Endothelial cell of umbilical vein (primary cell): ENCODE measurements at regions not wholly inside any gene's neighbourhood (a gene's known extent, or its start where the extent isn't known, plus 50 kb on each side); places are given as distances from the start of the nearest gene placed in this dataset.

ENCODE experiments used
- BruUV-seq: library from RNA; stranded (reverse); fragments of 400-500 nt; replicated peaks from 2 replicates; lab custom pipeline; 2021; lab: Mats Ljungman, UMichigan
- CTCF ChIA-PET: fragments of 300-600, 350-600 bp; sonication (Branson Sonifier 250); formaldehyde crosslinking; loops from one replicate; lab custom pipeline; 2021; ENCODE audit warnings: antibody characterized with exemption, inconsistent platforms; lab: Charles Lee
- POLR2A ChIA-PET: fragments of 300-600, 350-600 bp; sonication (Branson Sonifier 250); formaldehyde crosslinking; loops from one replicate; lab custom pipeline; 2021; ENCODE audit warnings: antibody characterized with exemption, inconsistent platforms; lab: Charles Lee
- DNase-seq: peaks from one replicate; pipeline ENCODE4 v3.0.0-alpha.2; 2011; ENCODE audit warnings: low read depth, low spot score
- FAIRE-seq: peaks from 2 replicates; lab custom pipeline; 2011; peaks lifted over from hg19 to GRCh38; lab: Jason Lieb, UNC
- H2AFZ ChIP-seq: 2 replicates; pipeline ENCODE4 v1.6.0; 2012; ENCODE audit warnings: low read depth, low read length, control low read depth, inconsistent platforms
- H3K27ac ChIP-seq: 2 replicates; pipeline ENCODE4 v1.5.1; 2011; ENCODE audit warnings: low read depth, mild to moderate bottlenecking, control low read depth, low read length, moderate library complexity; ENCODE audit not compliant: insufficient read depth
- H3K27me3 ChIP-seq, 2 experiments: 2 replicates each; pipeline versions ENCODE4 v1.6.0 to v1.6.1; 2011; ENCODE audit warnings: low read length in 2 of 2, mixed read lengths in 1 of 2; ENCODE audit not compliant: control insufficient read depth in 2 of 2, insufficient read depth in 2 of 2
- H3K36me3 ChIP-seq, 2 experiments: 2 replicates in 1 of 2; 3 replicates in 1 of 2; pipeline ENCODE4 v1.5.1; 2011; ENCODE audit warnings: low read length in 2 of 2, mild to moderate bottlenecking in 1 of 2, moderate library complexity in 1 of 2; ENCODE audit not compliant: control insufficient read depth in 2 of 2, insufficient read depth in 2 of 2; ENCODE audit errors: extremely low read depth in 1 of 2
- H3K4me1 ChIP-seq: 3 replicates; pipeline ENCODE4 v1.5.1; 2011; ENCODE audit warnings: mild to moderate bottlenecking, low read length; ENCODE audit not compliant: control insufficient read depth, insufficient read depth; ENCODE audit errors: extremely low read depth
- H3K4me2 ChIP-seq: 2 replicates; pipeline ENCODE4 v1.6.1; 2011; ENCODE audit warnings: low read length, control low read depth, mixed read lengths; ENCODE audit not compliant: insufficient read depth
- H3K4me3 ChIP-seq, 3 experiments: fragments of 200-600 bp in 1 of 3; sonication (generic), shearing (Covaris generic) in 1 of 3; replicated peaks in 1 of 3; 2 replicates each; pipeline ENCODE4 v1.5.1; 2011 to 2016; ENCODE audit warnings: control low read depth in 3 of 3, low read length in 3 of 3, mild to moderate bottlenecking in 2 of 3, inconsistent platforms in 1 of 3, low read depth in 1 of 3, moderate library complexity in 1 of 3; ENCODE audit not compliant: insufficient read depth in 1 of 3
- H3K79me2 ChIP-seq: 2 replicates; pipeline ENCODE4 v1.6.0; 2012; ENCODE audit warnings: low read length, inconsistent platforms; ENCODE audit not compliant: control insufficient read depth, insufficient read depth
- H3K9ac ChIP-seq: replicated peaks from 2 replicates; pipeline ENCODE3; 2011; ENCODE audit warnings: low read length, control low read depth; ENCODE audit not compliant: insufficient read depth; ENCODE audit errors: extremely low read depth
- H3K9me1 ChIP-seq: replicated peaks from 3 replicates; pipeline ENCODE4 v1.6.0; 2011; ENCODE audit warnings: mild to moderate bottlenecking, low read length; ENCODE audit not compliant: control insufficient read depth, insufficient read depth; ENCODE audit errors: extremely low read depth
- H3K9me3 ChIP-seq: replicated peaks from 2 replicates; pipeline ENCODE4 v1.5.1; 2012; ENCODE audit warnings: low read length, inconsistent platforms; ENCODE audit not compliant: control insufficient read depth, insufficient read depth
- H4K20me1 ChIP-seq: replicated peaks from 2 replicates; pipeline ENCODE3; 2011; ENCODE audit warnings: mild to moderate bottlenecking, low read length; ENCODE audit not compliant: control insufficient read depth, insufficient read depth; ENCODE audit errors: extremely low read depth
- EZH2 ChIP-seq: IDR thresholded peaks from 2 replicates; pipeline ENCODE4 v1.6.1; 2012; ENCODE audit warnings: borderline replicate concordance, low read depth, mild to moderate bottlenecking, moderate library complexity, low read length, inconsistent platforms; ENCODE audit not compliant: severe bottlenecking
- FOS ChIP-seq: IDR thresholded peaks from 2 replicates; pipeline ENCODE4 v1.6.1; 2011; ENCODE audit warnings: mild to moderate bottlenecking, low read length, moderate library complexity, borderline replicate concordance; ENCODE audit not compliant: insufficient read depth
- GATA2 ChIP-seq: IDR thresholded peaks from 2 replicates; pipeline ENCODE4 v1.7.0; 2011; ENCODE audit warnings: low read depth, mild to moderate bottlenecking, moderate library complexity, mixed read lengths, low read length; ENCODE audit not compliant: insufficient read length, insufficient read depth
- JUN ChIP-seq: IDR thresholded peaks from 2 replicates; pipeline ENCODE4 v1.6.1; 2011; ENCODE audit warnings: borderline replicate concordance, low read depth; ENCODE audit not compliant: insufficient read length, insufficient read depth
- MYC ChIP-seq: IDR thresholded peaks from one replicate; pipeline ENCODE4 v1.6.1; 2011; ENCODE audit warnings: mild to moderate bottlenecking, low read depth, low read length
- POLR2A ChIP-seq: IDR thresholded peaks from 2 replicates; pipeline ENCODE4 v1.6.1; 2012; ENCODE audit warnings: low read depth, mild to moderate bottlenecking, control low read depth, low read length
- POLR2AphosphoS5 ChIP-seq: IDR thresholded peaks from 2 replicates; pipeline ENCODE4 v1.6.1; 2012; ENCODE audit warnings: low read depth, mild to moderate bottlenecking, control low read depth, low read length, moderate library complexity; ENCODE audit not compliant: insufficient read depth
- dilution Hi-C: fragments of 300-500 bp; cut with MboI; formaldehyde crosslinking; loops from one replicate; pipeline ENCODE4 v1.15.0; 2019; ENCODE audit warnings: low sequenced_read_pairs; ENCODE audit not compliant: extremely low pct_ligation_motif_present
- intact Hi-C: fragments of 100-400 bp; cut with micrococcal nuclease; formaldehyde crosslinking; loops from one replicate; pipeline ENCODE4 v1.10.0; 2022
- TF ChIP-seq, protein P1 (sequence below), 2 donors: IDR thresholded peaks; 1 replicate in 1 of 2; 2 replicates in 1 of 2; pipeline ENCODE4 v1.5.1; 2011; ENCODE audit warnings: low read length in 2 of 2, mild to moderate bottlenecking in 2 of 2, moderate library complexity in 2 of 2, control low read depth in 1 of 2, inconsistent platforms in 1 of 2, low read depth in 1 of 2; ENCODE audit not compliant: insufficient read depth in 1 of 2; ENCODE audit errors: extremely low read depth in 1 of 2
- TF ChIP-seq, protein P2 (sequence below): IDR thresholded peaks from 2 replicates; pipeline ENCODE4 v1.6.1; 2011; ENCODE audit not compliant: insufficient read depth, insufficient read length

DNA sequence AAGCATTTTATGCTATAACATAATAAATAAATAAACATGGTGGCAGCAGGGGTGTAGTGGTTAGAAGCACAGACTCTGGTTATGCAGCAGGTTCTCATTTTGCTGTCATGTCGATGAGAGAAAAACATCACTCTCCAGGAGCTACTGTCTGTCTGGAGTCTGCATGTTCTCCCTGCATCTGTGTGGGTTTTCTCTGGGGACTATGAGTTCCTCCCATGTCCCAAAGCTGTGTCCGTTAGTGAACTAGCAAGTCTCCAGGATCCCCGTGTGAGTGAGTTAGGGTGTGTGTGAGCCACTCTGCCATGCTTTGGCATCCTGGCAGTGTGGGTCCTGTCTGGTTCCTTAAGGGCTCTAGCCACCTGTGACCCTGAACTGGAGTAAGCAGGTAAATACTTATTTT is 585.6 kb upstream of the AGA start:
- intact Hi-C loops: no loop called here
- CTCF ChIA-PET: no interaction called here

More for the DNA sequence above, 585.6 kb upstream of the AGA start:
- dilution Hi-C loops: no loop called here
- Histone ChIP-seq H3K27ac (no peak overlapping the region), H3K9me1 (no peaks in the 10 kb centered on the region), H3K79me2 (no peaks in the 10 kb centered on the region), H3K27me3 (no peaks in the 10 kb centered on the region), H3K9ac (no peak overlapping the region), H3K9me3 (peaks cover 1% of the 10 kb centered on the region), H4K20me1 (no peaks in the 10 kb centered on the region), H3K4me2 (no peak overlapping the region), H3K36me3 (no peaks in the 10 kb centered on the region), H2AFZ (no peak overlapping the region), H3K4me1 (no peaks in the 10 kb centered on the region), H3K4me3 (no peak overlapping the region)
- POLR2A ChIA-PET: no interaction called here
- DNase-seq: no peak
- BruUV-seq: no TSS peak
- FAIRE-seq: no peak
- TF ChIP-seq POLR2AphosphoS5: no peak
- TF ChIP-seq MYC: no peak
- TF ChIP-seq JUN: no peak
- no peak for TF ChIP-seq FOS
- no peak for TF ChIP-seq GATA2
- no peak for TF ChIP-seq EZH2
- TF ChIP-seq, protein P1, sequence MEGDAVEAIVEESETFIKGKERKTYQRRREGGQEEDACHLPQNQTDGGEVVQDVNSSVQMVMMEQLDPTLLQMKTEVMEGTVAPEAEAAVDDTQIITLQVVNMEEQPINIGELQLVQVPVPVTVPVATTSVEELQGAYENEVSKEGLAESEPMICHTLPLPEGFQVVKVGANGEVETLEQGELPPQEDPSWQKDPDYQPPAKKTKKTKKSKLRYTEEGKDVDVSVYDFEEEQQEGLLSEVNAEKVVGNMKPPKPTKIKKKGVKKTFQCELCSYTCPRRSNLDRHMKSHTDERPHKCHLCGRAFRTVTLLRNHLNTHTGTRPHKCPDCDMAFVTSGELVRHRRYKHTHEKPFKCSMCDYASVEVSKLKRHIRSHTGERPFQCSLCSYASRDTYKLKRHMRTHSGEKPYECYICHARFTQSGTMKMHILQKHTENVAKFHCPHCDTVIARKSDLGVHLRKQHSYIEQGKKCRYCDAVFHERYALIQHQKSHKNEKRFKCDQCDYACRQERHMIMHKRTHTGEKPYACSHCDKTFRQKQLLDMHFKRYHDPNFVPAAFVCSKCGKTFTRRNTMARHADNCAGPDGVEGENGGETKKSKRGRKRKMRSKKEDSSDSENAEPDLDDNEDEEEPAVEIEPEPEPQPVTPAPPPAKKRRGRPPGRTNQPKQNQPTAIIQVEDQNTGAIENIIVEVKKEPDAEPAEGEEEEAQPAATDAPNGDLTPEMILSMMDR (IDR thresholded peaks at IDR 0.05; ENCODE audit: extremely low read depth in 1 of 2, insufficient read depth in 1 of 2, low read depth in 1 of 2, low read length in 2 of 2): no peak
- TF ChIP-seq, protein P2, sequence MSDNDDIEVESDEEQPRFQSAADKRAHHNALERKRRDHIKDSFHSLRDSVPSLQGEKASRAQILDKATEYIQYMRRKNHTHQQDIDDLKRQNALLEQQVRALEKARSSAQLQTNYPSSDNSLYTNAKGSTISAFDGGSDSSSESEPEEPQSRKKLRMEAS: no peak
- no peak for TF ChIP-seq POLR2A
